ENCODE measurements at regions not wholly inside any gene's neighbourhood (a gene's known extent, or its start where the extent isn't known, plus 50 kb on each side); places are given as distances from the start of the nearest gene placed in this dataset.

DNA sequence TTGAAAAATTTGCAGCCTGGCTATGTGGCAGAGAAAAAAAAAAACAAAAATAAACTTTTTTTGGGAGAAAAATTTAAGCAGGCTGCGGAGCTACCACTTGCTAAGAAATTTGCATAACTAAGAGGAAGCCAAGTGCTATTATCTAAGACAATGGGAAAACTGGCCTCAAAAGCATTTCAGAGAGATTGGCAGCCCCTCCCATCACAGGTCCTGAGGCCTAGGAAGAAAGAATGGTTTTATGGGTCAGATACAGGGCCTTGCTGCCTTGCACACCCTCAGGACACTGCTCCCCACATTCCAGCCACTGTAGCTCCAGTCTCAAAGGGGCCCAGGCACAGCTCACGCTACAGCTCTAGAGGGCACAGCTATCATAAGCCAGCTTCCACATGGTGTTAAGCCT is 777.9 kb downstream of the TENT5A start:
- TF ChIP-seq, protein P1, sequence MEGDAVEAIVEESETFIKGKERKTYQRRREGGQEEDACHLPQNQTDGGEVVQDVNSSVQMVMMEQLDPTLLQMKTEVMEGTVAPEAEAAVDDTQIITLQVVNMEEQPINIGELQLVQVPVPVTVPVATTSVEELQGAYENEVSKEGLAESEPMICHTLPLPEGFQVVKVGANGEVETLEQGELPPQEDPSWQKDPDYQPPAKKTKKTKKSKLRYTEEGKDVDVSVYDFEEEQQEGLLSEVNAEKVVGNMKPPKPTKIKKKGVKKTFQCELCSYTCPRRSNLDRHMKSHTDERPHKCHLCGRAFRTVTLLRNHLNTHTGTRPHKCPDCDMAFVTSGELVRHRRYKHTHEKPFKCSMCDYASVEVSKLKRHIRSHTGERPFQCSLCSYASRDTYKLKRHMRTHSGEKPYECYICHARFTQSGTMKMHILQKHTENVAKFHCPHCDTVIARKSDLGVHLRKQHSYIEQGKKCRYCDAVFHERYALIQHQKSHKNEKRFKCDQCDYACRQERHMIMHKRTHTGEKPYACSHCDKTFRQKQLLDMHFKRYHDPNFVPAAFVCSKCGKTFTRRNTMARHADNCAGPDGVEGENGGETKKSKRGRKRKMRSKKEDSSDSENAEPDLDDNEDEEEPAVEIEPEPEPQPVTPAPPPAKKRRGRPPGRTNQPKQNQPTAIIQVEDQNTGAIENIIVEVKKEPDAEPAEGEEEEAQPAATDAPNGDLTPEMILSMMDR (IDR thresholded peaks at IDR 0.05; ENCODE audit: low read depth, low read length): no peak
- no peak for DNase-seq (ENCODE audit: low read depth, low spot score)
- H3K4me3 ChIP-seq (ENCODE audit: low read depth, low read length): no peak overlapping the region
- in situ Hi-C loops (cut with HindIII; ENCODE audit: low sequenced_read_pairs): no loop called here

DNA sequence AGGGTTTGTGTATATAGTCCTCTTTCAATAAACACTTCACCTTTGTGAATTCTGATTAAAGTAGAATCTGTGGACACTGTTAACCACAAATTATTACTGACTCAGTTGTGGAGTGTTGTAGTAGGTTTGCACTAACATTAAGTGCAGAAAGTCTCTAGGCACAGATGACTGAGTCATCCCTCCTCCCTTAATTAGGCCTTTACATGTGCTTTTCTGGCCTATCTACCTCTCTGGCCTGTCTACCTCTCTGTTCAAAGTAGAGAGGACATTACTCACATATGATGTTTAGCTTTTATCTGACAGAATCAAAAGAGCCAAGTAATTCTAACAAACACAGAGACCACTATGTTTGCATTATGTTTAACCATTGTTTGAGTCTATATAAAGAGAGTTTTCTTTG is 783.0 kb downstream of the TENT5A start:
- TF ChIP-seq, protein P1 (IDR thresholded peaks at IDR 0.05; ENCODE audit: low read depth, low read length): no peak
- in situ Hi-C loops (cut with HindIII; ENCODE audit: low sequenced_read_pairs): no loop called here
- DNase-seq (ENCODE audit: low read depth, low spot score): peak; percentile 26
- no peak overlapping the region for H3K4me3 ChIP-seq (ENCODE audit: low read depth, low read length)

DNA sequence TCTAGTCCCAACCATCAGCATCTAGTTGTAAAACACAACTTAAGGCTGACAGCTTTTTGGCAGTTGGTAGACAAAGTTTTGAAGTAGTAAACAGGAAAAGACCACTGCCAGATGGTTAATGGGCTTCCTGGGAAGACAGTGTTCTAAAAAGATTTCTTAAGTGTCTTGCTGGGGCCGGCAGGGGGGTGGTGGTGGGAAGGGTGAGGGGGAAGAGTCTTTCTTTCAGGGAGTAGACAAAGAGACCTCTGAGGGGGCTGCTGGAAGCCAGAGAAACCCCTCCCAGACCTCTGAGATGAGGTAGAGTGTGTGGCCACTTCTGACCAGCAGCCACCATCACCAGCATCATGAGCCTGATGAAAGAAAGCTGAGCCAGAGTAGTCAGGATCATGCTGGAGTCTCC is 784.9 kb downstream of the TENT5A start:
- no peak overlapping the region for H3K4me3 ChIP-seq (ENCODE audit: low read depth, low read length)
- in situ Hi-C loops (cut with HindIII; ENCODE audit: low sequenced_read_pairs): no loop called here
- no peak for DNase-seq (ENCODE audit: low read depth, low spot score)
- TF ChIP-seq, protein P1 (IDR thresholded peaks at IDR 0.05; ENCODE audit: low read depth, low read length): no peak

DNA sequence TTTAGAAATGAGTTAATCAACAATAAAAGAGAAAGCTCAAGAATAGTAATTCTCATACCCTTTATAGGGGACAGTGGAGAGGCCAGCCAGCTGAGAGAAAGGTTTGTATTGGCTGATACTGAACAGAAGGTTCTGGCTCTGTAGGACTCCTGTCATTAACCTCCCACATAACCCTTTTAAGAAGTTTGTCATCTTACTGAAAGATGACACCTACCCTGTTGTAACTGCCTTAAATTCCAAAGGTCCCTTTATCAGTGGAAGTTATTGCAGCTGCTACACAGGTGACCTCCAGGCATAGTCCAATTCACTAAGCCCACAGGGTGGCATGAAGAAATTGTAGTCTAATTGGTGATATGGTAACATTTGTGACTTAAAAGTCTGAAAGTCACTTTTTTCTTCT is 790.1 kb downstream of the TENT5A start:
- in situ Hi-C loops (cut with HindIII; ENCODE audit: low sequenced_read_pairs): no loop called here
- TF ChIP-seq, protein P1 (IDR thresholded peaks at IDR 0.05; ENCODE audit: low read depth, low read length): no peak
- H3K4me3 ChIP-seq (ENCODE audit: low read depth, low read length): no peak overlapping the region
- no peak for DNase-seq (ENCODE audit: low read depth, low spot score)

DNA sequence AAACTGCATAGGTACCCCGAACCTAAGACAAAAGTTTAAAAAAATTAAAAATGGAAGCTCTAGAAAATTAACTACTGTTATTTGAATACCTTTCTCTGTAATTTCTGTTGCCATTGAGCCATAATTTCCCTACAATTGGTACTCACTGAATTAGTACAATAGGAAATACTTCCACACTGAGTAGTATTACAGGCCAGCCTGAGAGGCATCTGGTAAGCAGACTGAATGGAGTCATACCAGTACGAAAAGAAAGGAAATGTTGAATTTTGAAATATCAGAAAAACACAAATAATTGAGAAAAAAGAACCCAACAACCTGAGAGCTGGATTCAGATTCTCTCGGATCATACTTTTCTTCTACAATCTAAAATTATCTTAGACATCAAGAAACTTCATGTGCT is 791.3 kb downstream of the TENT5A start:
- TF ChIP-seq, protein P1 (IDR thresholded peaks at IDR 0.05; ENCODE audit: low read depth, low read length): no peak
- DNase-seq (ENCODE audit: low read depth, low spot score): no peak
- no peak overlapping the region for H3K4me3 ChIP-seq (ENCODE audit: low read depth, low read length)
- in situ Hi-C loops (cut with HindIII; ENCODE audit: low sequenced_read_pairs): no loop called here

DNA sequence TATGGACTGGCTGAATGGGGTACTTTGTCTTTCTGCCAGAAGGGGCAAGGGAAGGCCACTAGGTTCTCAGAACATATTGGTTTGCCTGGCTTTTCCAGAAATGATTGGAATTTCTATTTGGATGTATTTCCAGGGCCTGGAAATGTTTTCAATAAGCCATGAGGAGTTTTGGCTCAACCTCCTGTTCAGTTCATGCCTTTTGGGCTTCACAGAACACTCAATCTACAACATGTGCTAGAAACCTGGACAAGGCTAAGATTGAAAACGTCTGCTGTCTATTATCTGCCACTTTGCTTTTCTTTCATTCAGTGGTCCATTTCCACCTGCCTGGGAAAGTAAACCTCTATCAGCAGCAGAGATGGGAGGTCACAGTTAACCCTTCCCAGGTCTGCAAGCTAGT is 793.4 kb downstream of the TENT5A start:
- in situ Hi-C loops (cut with HindIII; ENCODE audit: low sequenced_read_pairs): no loop called here

More for the DNA sequence above, 793.4 kb downstream of the TENT5A start:
- TF ChIP-seq, protein P1 (IDR thresholded peaks at IDR 0.05; ENCODE audit: low read depth, low read length): no peak
- no peak for DNase-seq (ENCODE audit: low read depth, low spot score)
- H3K4me3 ChIP-seq (ENCODE audit: low read depth, low read length): no peak overlapping the region
